GM12872 (cell line): ENCODE measurements at regions not wholly inside any gene's neighbourhood (a gene's known extent, or its start where the extent isn't known, plus 50 kb on each side); places are given as distances from the start of the nearest gene placed in this dataset.

Experiments
- CTCF ChIP-seq: IDR thresholded peaks from 3 replicates; pipeline ENCODE4 v1.5.1; 2011; ENCODE audit warnings: low read depth, mild to moderate bottlenecking, low read length, moderate library complexity; ENCODE audit not compliant: insufficient read depth

- no peak for TF ChIP-seq CTCF
Measured at GRCh38 chrX:8253096-8253495, 82.0 kb upstream of the VCX2 start.

- TF ChIP-seq CTCF, result no peak
Measured at GRCh38 chrX:8254401-8254800, 83.3 kb upstream of the VCX2 start.

- TF ChIP-seq CTCF, result no peak
Measured at GRCh38 chrX:8272821-8273220, 101.8 kb upstream of the VCX2 start.

GRCh38 chrX:8273451-8273895 lies 102.4 kb upstream of the VCX2 start:
- no peak for TF ChIP-seq CTCF

- no peak for TF ChIP-seq CTCF
Measured at GRCh38 chrX:8274170-8274569, 103.1 kb upstream of the VCX2 start.

- TF ChIP-seq CTCF, result no peak
Measured at GRCh38 chrX:8278557-8278956, 107.5 kb upstream of the VCX2 start.

- TF ChIP-seq CTCF, result no peak
Measured at GRCh38 chrX:8279323-8279722, 108.3 kb upstream of the VCX2 start.

- no peak for TF ChIP-seq CTCF
Measured at GRCh38 chrX:8284131-8284530, 113.1 kb upstream of the VCX2 start.
